Testis (tissue), 2 donors: ENCODE measurements at regions not wholly inside any gene's neighbourhood (a gene's known extent, or its start where the extent isn't known, plus 50 kb on each side); places are given as distances from the start of the nearest gene placed in this dataset.

Experiments used
- CTCF ChIP-seq, 3 experiments: fragments of 450-650 bp in 2 of 3; fragments of 200-600 bp in 1 of 3; sonication (generic) in 1 of 3; IDR thresholded peaks; one replicate each; pipeline ENCODE4 v1.5.1; 2016 to 2019; ENCODE audit warnings: antibody characterized with exemption in 3 of 3, mild to moderate bottlenecking in 2 of 3, moderate library complexity in 1 of 3
- POLR2A ChIP-seq: fragments of 450-650 bp; IDR thresholded peaks from one replicate; pipeline ENCODE4 v1.6.1; 2017; ENCODE audit warnings: antibody characterized with exemption, mild to moderate bottlenecking, moderate library complexity

GRCh38 chr1:99456536-99456935 is 189.4 kb upstream of the PALMD start:
- TF ChIP-seq CTCF (IDR thresholded peaks at IDR 0.05) (no peak), POLR2A (no peak)
